PC-9 (cell line): ENCODE measurements at regions not wholly inside any gene's neighbourhood (a gene's known extent, or its start where the extent isn't known, plus 50 kb on each side); places are given as distances from the start of the nearest gene placed in this dataset.

Experiments
- CTCF ChIP-seq: fragments of 200-600 bp; sonication (generic); conservative IDR thresholded peaks from 2 replicates; pipeline ENCODE4 v1.6.1; 2017; ENCODE audit warnings: mixed run types, antibody characterized with exemption, mild to moderate bottlenecking, moderate library complexity
- EZH2 ChIP-seq: fragments of 200-600 bp; sonication (generic); IDR thresholded peaks from 2 replicates; pipeline ENCODE4 v1.8.0; 2017; ENCODE audit warnings: antibody characterized with exemption, low read depth

DNA sequence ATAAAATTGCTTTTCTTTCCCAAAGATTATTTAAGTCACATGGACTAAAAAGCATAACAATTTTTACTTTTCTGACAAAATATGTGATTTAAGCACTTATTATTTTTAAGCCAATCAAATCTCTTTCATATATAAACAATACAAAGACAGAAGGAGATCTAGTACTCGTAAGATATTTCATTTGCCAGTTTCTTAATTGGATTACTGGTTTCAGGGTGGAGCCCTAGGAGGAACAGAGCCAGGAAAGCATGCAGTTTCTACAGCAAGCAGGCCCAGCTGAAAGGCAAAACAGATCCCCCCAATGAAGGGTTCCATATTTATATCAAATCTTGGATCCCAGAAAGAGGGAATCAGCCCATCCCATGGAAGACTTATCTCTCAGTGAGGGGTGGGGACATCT is 177.0 kb downstream of the KIF18A start:
- TF ChIP-seq CTCF (no peak), EZH2 (no peak)
